HG03439 (cell line): ENCODE measurements at regions not wholly inside any gene's neighbourhood (a gene's known extent, or its start where the extent isn't known, plus 50 kb on each side); places are given as distances from the start of the nearest gene placed in this dataset.

Experiments used
- ATAC-seq: cut with Tn5 transposase; IDR thresholded peaks from one replicate; pipeline ENCODE4 v1.9.1; 2021; ENCODE audit warnings: mild to moderate bottlenecking, moderate library complexity; ENCODE audit not compliant: unreplicated experiment

DNA sequence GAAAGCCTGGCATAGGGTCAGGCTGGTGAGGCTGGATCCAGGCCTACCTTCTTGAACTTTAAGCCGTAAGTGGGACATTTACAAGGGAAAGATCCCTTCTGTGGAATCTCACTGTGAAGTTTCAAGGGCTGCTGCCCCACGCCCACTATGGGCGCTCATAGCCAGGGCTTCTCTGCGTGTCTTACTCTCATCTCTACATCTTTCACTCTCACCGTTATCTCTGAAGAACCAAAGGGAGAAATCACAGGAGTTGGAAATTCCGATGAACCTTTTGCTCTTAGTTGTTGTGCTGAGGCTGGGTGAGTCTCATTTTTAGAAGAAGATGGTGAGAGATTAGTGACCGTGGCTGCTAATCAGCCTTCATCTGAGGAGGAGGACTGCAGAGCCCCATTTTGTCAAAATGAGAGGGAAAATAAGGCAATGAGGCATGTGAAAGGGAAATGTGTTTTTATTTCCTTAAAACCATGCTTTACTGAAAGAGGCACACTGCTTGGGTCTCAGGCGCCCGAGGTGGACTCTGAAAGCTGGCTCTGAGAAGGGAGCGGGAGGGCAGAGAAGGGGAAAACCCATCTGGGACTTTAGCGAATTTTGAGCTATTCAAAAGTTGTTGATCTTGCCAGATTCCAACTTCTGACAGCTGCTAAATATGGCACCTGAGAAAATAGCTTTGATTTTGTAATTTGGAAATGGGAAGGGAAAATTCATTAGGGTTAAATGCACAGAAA is 301.5 kb downstream of the CLIC5 start:
- no peak for ATAC-seq
